GM21515 (cell line): ENCODE measurements at regions not wholly inside any gene's neighbourhood (a gene's known extent, or its start where the extent isn't known, plus 50 kb on each side); places are given as distances from the start of the nearest gene placed in this dataset.

Source experiments
- ATAC-seq: cut with Tn5 transposase; IDR thresholded peaks from one replicate; pipeline ENCODE4 v1.9.1; 2021; ENCODE audit not compliant: unreplicated experiment

GRCh38 chr20:11032611-11033010 lies 358.8 kb upstream of the JAG1 start:
- ATAC-seq = no peak

- ATAC-seq = no peak
These were observed 360.2 kb upstream of the JAG1 start for GRCh38 chr20:11034025-11034424.

DNA sequence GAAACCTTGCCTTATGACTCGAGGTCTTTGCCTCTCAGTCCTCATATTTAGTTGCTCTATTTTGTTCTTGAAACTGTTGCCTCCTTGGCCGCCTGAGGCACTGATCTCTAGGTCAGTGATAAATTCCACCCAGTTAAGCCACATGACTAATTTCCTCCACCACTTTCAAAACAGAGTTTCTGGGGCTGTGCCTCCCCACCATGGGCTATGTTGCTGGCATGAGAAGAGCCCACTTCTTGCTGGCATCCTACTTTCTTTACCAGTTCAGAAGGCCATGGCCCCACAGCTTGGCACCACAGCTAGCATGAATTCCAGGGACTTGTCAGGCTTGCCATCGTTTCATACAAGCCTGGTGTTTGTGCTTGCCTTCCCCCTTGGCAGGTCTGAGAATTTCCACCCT lies 361.4 kb upstream of the JAG1 start:
- no peak for ATAC-seq

- ATAC-seq = no peak
These were observed 367.6 kb upstream of the JAG1 start for GRCh38 chr20:11041396-11041795.

DNA sequence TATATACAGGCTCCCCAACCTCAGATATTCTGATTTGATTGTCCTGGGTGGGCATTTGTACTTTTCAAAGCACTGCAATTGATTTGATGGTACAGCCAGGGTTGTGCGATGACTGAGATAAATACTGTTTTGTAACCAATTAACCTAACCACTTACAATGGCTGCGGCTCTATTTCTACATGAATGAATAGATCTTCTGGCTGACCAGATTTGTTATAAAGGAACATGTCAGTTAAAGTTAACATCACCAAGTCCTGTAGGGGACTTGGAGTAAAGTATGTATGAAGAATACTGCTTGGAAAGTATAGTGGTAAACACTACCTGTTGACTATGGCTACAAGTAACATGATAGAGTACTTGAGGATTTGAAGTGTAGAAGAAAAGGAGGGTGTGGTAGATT lies 369.2 kb upstream of the JAG1 start:
- no peak for ATAC-seq

DNA sequence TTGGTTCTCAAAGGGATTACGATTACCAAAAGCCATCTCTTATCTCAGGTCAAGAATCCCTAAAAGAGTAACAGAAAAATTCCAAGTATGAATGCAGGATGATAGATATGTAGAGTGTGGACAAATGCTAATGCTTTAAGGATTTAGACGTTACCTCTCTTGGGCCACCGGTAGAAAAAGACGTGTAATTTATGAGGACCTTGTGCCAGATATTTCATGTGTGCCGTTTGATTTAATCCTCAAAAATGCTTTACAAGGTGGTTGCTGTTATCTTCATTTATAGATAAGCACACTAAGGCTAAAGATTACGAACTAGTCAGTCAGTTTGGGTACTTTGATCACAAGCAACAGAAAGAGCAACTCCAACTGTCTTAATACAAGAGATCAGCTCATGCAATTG lies 370.8 kb upstream of the JAG1 start:
- no peak for ATAC-seq

DNA sequence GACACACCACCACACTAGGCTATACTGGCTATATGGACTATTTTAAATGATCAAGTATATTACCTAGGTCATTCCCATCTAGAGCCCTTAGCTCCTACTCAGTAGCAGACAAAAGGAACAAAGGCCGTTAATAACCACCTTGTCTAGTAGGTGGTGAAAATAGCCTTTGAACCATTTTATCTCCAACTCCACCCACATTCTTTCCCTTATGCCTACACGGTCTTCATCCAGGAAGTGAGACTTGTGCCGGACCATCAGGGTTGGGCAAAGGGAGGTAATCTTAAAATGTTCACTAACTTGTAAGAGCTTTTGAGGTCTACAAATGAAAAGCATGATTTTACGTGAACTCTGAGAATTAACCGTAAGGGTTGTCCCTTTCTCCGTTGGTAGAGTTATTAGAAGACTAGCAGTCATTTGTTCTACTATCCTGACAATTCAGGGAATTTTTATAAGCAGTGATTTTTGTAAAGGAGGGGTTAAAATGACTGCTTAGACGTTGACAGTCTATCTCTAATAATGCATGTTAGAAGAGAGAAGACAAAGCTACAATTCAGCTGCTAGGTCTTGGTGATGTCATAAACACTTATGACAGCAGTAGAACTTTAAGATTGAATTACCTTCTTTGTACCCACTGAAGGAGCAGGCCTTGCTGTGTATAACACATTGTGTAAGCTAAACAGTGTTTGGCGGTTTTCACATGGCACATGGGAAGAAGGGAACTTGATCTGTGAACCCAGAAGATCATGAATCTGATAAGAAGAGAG lies 371.8 kb upstream of the JAG1 start:
- ATAC-seq = no peak

GRCh38 chr20:11047559-11047958 lies 373.8 kb upstream of the JAG1 start:
- no peak for ATAC-seq

GRCh38 chr20:11048739-11049138 lies 374.9 kb upstream of the JAG1 start:
- ATAC-seq = no peak

DNA sequence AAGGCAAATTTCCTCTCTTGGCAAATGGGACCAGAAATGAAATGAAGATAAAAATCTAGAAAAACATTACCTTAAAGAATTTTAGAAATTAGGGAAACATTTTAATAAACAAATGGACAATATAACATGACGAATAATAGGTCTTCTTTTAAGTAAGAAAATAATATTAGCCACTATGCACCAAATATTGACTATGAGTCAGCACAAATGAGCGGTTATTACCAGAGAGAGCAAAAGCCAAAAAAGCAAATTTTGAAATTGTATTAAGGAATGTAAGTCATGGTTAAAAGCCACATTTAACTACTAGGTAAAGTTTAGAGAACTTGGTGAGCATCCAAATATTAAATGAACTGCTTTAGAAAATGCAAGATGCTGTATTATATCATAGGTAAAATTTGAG lies 376.6 kb upstream of the JAG1 start:
- ATAC-seq = no peak

GRCh38 chr20:11051136-11051535 lies 377.3 kb upstream of the JAG1 start:
- ATAC-seq = no peak

DNA sequence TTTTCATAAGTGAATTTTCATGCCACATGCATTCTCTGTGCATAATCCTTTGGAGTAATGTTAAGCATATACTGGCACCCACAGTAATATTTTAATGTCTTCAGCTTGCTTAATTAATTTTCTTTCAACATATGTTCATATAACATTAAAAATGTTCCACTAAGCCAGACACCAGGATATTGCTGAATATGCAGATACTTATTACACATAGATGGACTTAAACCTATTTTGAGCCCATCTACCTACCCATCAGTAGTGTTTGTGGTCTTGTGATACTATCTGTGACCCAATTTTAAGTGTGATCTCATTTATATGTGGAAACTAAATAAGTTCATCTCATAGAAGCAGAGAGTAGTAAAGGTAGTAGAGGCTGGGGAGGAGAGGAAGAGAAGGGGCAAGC lies 379.5 kb upstream of the JAG1 start:
- ATAC-seq = no peak

- ATAC-seq = no peak
These were observed 380.6 kb upstream of the JAG1 start for GRCh38 chr20:11054266-11054993.

- no peak for ATAC-seq
These were observed 382.6 kb upstream of the JAG1 start for GRCh38 chr20:11056414-11056813.

DNA sequence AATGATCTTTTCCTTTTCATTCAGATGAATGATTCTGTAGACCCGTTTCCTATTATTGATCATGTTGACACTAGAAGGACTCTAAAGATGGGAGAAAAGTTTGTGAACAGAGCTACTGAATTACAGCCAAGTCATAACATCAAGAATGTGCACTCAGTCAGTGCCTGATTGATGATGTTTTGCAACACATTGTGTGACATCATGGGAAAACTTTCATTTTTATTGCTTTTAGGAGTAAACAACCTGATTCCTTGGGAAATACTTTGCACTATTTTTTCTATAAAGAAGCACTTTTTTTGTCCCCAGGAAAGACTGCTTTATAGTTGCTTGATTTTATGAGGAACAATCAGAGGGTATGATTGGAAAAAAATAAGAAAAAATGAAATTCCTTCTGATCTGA lies 383.8 kb upstream of the JAG1 start:
- ATAC-seq = no peak

GRCh38 chr20:11059659-11060058 lies 385.9 kb upstream of the JAG1 start:
- ATAC-seq = no peak

DNA sequence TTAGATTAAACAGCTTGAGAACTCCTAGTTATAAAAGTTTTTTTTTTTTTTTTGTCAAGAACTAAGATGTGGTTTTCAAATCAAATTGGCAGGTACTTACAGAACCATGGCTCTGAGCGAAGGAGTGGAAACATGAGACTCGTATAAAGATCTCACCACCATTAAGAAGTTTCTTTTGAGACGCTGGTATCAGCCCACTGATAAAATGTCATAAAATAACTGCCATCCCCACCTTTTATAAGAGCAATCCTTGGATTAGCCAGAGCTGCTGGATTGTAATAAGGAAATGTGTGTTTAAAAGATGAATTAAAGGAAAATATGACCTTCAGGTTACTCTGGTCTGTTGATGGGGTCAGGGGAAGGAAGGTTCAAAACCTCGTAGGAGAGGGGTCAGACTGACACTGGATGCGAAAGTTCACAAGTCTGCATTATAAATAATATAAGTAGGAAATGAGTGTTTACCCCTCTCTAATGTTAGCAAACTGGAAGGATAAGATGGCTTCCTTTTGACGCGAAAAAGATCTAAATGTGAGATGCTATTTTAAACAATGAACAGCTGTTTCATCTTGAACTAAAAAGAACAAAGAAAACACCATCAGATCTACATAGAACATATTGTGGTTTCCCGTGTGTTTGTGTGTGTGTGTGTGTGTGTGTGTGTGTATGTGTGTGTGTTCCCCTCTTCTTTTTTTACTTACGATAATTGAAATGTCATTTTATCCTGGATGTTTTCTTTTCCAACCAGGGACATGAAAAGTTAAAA lies 386.8 kb upstream of the JAG1 start:
- ATAC-seq = no peak

DNA sequence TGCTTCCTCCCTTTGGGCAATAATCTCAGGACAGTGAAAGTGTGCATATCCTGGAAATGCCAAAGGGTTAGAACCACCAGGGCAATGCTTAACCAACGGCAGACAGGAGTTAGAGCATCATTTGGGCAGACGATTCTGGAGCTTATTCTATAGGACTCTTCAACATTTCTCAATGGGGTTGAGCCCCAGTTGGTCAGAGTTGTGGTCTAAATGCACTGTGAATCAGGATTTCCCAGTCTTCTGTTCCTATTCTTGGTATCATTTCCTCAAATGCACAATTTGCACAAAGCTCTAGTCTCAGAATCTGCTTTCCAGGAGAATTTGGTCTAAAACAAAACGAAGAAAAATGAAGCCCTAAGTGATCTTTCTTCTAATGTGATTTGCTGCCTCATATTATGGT lies 389.6 kb upstream of the JAG1 start:
- no peak for ATAC-seq

- no peak for ATAC-seq
These were observed 391.1 kb upstream of the JAG1 start for GRCh38 chr20:11064946-11065345.

DNA sequence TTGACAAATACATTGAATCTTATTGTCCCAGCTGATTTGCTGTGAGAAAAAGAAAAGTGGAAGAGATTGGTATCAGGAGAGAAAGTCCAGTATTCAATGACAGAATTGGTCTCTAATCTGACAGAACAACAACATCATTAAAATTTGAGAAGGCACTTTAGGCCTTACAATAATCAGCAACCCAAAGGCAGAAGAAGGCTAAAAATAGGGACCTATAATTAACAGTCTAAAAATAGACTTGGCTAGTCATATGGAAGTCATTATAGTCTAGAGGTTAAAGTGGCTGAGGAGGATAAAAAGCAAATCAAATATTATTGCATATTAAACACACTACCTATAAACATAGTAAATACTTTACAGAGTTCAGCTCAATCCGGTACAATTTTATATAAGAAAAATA lies 393.6 kb upstream of the JAG1 start:
- ATAC-seq = no peak

GRCh38 chr20:11072982-11073381 lies 399.2 kb upstream of the JAG1 start:
- ATAC-seq = no peak
